ENCODE measurements at regions not wholly inside any gene's neighbourhood (a gene's known extent, or its start where the extent isn't known, plus 50 kb on each side); places are given as distances from the start of the nearest gene placed in this dataset.

DNA sequence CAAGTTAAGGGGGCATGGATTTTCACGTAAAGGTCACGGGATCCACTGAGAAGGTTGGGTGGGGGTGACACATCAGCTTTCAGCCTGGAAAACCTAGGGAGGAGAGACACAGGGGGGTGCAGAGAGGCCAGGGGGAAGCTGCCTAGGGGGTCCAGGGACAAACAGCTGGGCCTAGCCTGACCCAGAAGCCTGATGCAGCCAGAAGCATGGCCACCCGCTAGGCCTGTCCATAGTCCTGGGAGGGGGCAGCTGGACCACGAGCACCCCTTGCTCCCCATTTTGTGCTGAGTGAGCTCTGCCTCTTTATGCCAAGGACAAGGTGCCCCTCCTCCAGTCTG, 322.7 kb upstream of the RTL1 start:
- TF ChIP-seq, protein P1, sequence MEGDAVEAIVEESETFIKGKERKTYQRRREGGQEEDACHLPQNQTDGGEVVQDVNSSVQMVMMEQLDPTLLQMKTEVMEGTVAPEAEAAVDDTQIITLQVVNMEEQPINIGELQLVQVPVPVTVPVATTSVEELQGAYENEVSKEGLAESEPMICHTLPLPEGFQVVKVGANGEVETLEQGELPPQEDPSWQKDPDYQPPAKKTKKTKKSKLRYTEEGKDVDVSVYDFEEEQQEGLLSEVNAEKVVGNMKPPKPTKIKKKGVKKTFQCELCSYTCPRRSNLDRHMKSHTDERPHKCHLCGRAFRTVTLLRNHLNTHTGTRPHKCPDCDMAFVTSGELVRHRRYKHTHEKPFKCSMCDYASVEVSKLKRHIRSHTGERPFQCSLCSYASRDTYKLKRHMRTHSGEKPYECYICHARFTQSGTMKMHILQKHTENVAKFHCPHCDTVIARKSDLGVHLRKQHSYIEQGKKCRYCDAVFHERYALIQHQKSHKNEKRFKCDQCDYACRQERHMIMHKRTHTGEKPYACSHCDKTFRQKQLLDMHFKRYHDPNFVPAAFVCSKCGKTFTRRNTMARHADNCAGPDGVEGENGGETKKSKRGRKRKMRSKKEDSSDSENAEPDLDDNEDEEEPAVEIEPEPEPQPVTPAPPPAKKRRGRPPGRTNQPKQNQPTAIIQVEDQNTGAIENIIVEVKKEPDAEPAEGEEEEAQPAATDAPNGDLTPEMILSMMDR (IDR thresholded peaks at IDR 0.05; ENCODE audit: low read depth, low read length) = no peak
- TF ChIP-seq EZH2phosphoT487 (IDR thresholded peaks at IDR 0.05; ENCODE audit: low read depth) = no peak

All from OCI-LY3 (cell line).